ENCODE measurements at regions not wholly inside any gene's neighbourhood (a gene's known extent, or its start where the extent isn't known, plus 50 kb on each side); places are given as distances from the start of the nearest gene placed in this dataset.

DNA sequence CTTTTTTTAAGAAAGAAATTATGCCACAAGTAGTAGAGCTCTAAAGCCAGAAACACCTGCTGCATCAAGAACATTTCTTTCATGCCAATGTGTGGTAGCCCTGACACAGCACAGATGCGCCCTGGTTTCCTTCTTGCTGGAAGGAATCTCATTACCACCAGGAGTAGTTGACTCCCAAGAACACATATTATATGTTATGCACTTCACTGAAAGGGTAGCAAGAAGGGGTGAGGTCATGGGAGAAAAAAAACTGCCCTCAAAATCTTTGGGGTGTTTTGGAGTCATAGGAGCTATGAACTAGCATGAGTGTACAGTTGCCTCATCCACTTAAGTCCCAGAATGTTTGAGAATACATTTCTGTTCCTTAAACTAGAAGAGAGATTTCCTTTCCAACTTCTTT lies 185.8 kb upstream of the C1QTNF7 start:
- no peak for TF ChIP-seq POLR2AphosphoS5 (IDR thresholded peaks at IDR 0.05; ENCODE audit: low read depth)
- TF ChIP-seq, protein P1, sequence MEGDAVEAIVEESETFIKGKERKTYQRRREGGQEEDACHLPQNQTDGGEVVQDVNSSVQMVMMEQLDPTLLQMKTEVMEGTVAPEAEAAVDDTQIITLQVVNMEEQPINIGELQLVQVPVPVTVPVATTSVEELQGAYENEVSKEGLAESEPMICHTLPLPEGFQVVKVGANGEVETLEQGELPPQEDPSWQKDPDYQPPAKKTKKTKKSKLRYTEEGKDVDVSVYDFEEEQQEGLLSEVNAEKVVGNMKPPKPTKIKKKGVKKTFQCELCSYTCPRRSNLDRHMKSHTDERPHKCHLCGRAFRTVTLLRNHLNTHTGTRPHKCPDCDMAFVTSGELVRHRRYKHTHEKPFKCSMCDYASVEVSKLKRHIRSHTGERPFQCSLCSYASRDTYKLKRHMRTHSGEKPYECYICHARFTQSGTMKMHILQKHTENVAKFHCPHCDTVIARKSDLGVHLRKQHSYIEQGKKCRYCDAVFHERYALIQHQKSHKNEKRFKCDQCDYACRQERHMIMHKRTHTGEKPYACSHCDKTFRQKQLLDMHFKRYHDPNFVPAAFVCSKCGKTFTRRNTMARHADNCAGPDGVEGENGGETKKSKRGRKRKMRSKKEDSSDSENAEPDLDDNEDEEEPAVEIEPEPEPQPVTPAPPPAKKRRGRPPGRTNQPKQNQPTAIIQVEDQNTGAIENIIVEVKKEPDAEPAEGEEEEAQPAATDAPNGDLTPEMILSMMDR (conservative IDR thresholded peaks at IDR 0.05; ENCODE audit: low read depth in 2 of 2): no peak
- TF ChIP-seq EZH2phosphoT487 (IDR thresholded peaks at IDR 0.05; ENCODE audit: unreplicated experiment): no peak
- TF ChIP-seq EZH2 (IDR thresholded peaks at IDR 0.05; ENCODE audit: low read depth, unreplicated experiment): no peak
- no peak for TF ChIP-seq ZNF331 (CRISPR knock-in tag; IDR thresholded peaks at IDR 0.05; ENCODE audit: low read depth)
- TF ChIP-seq, protein P2, sequence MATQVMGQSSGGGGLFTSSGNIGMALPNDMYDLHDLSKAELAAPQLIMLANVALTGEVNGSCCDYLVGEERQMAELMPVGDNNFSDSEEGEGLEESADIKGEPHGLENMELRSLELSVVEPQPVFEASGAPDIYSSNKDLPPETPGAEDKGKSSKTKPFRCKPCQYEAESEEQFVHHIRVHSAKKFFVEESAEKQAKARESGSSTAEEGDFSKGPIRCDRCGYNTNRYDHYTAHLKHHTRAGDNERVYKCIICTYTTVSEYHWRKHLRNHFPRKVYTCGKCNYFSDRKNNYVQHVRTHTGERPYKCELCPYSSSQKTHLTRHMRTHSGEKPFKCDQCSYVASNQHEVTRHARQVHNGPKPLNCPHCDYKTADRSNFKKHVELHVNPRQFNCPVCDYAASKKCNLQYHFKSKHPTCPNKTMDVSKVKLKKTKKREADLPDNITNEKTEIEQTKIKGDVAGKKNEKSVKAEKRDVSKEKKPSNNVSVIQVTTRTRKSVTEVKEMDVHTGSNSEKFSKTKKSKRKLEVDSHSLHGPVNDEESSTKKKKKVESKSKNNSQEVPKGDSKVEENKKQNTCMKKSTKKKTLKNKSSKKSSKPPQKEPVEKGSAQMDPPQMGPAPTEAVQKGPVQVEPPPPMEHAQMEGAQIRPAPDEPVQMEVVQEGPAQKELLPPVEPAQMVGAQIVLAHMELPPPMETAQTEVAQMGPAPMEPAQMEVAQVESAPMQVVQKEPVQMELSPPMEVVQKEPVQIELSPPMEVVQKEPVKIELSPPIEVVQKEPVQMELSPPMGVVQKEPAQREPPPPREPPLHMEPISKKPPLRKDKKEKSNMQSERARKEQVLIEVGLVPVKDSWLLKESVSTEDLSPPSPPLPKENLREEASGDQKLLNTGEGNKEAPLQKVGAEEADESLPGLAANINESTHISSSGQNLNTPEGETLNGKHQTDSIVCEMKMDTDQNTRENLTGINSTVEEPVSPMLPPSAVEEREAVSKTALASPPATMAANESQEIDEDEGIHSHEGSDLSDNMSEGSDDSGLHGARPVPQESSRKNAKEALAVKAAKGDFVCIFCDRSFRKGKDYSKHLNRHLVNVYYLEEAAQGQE (IDR thresholded peaks at IDR 0.05; ENCODE audit: unreplicated experiment): no peak
- TF ChIP-seq JUNB (IDR thresholded peaks at IDR 0.05; ENCODE audit: unreplicated experiment): no peak
- no peak for TF ChIP-seq CREB1 (CRISPR knock-in tag; IDR thresholded peaks at IDR 0.05; ENCODE audit: low read depth)
